SU-DHL-6 (cell line): ENCODE measurements at regions not wholly inside any gene's neighbourhood (a gene's known extent, or its start where the extent isn't known, plus 50 kb on each side); places are given as distances from the start of the nearest gene placed in this dataset.

Experiments used
- EZH2phosphoT487 ChIP-seq: fragments of 200-600 bp; sonication (generic), shearing (Covaris generic); conservative IDR thresholded peaks from 2 replicates; pipeline ENCODE4 v1.6.1; 2018; ENCODE audit warnings: mild to moderate bottlenecking, antibody characterized with exemption, low read length, moderate library complexity, mixed read lengths
- TF ChIP-seq, protein P1 (sequence below): fragments of 200-600 bp; sonication (generic); IDR thresholded peaks from one replicate; pipeline ENCODE4 v1.5.1; 2017; ENCODE audit warnings: antibody characterized with exemption, mild to moderate bottlenecking, low read length, moderate library complexity; ENCODE audit not compliant: insufficient read depth, poor library complexity, severe bottlenecking

DNA sequence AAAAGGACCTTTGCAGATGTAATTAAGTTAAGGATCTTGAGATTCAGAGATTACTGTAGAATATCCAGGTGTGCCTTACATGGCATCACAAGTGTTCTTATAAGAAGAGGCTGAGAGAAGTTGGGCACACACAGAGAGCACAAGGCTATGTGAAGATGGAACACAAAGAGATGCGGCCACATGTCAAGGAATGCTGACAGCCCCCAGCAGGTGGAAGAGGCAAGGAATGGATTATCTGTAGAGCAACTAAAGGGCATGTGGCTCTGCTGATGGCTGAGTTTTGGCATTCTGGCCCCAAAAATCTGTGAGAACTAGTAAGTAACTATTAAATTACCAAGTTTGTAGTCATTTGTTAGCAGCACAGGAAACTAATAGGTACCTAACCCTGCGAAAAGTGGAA is 640.7 kb upstream of the PCDH15 start:
- TF ChIP-seq, protein P1, sequence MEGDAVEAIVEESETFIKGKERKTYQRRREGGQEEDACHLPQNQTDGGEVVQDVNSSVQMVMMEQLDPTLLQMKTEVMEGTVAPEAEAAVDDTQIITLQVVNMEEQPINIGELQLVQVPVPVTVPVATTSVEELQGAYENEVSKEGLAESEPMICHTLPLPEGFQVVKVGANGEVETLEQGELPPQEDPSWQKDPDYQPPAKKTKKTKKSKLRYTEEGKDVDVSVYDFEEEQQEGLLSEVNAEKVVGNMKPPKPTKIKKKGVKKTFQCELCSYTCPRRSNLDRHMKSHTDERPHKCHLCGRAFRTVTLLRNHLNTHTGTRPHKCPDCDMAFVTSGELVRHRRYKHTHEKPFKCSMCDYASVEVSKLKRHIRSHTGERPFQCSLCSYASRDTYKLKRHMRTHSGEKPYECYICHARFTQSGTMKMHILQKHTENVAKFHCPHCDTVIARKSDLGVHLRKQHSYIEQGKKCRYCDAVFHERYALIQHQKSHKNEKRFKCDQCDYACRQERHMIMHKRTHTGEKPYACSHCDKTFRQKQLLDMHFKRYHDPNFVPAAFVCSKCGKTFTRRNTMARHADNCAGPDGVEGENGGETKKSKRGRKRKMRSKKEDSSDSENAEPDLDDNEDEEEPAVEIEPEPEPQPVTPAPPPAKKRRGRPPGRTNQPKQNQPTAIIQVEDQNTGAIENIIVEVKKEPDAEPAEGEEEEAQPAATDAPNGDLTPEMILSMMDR: no peak
- TF ChIP-seq EZH2phosphoT487: no peak
